HepG2 (cell line): ENCODE measurements at regions not wholly inside any gene's neighbourhood (a gene's known extent, or its start where the extent isn't known, plus 50 kb on each side); places are given as distances from the start of the nearest gene placed in this dataset.

Source experiments
- ATAC-seq: fragments of 200-7000 bp; cut with Tn5 transposase; 3 replicates; pipeline ENCODE4 v1.9.1; 2020; ENCODE audit warnings: mild to moderate bottlenecking, moderate library complexity
- BruUV-seq: library from RNA; stranded (reverse); fragments of 400-500 nt; replicated peaks from 2 replicates; lab custom pipeline; 2021; lab: Mats Ljungman, UMichigan
- CTCF ChIA-PET: fragments of 300-600 bp; formaldehyde crosslinking; extraction: SDS; loops from one replicate; lab custom pipeline; 2021; ENCODE audit warnings: low total read pairs, inconsistent platforms, low intra/inter-chr PET ratio; lab: Yijun Ruan, JAX
- POLR2A ChIA-PET: fragments of 350-600 bp; sonication (Branson Sonifier 250); formaldehyde crosslinking; loops from one replicate; lab custom pipeline; 2020; ENCODE audit warnings: antibody characterized with exemption, inconsistent platforms; lab: Yijun Ruan, JAX
- DNase-seq: peaks from one replicate; pipeline ENCODE4 v3.0.0-alpha.2; 2015; ENCODE audit warnings: low spot score
- FAIRE-seq: peaks from 3 replicates; lab custom pipeline; 2011; peaks lifted over from hg19 to GRCh38; lab: Jason Lieb, UNC
- H2AFZ ChIP-seq: one replicate; pipeline ENCODE4 v1.6.1; 2011; ENCODE audit warnings: low read length, inconsistent platforms
- H3K27ac ChIP-seq: fragments of 300-600 bp; 3 replicates; pipeline ENCODE4 v1.8.0; 2011; ENCODE audit warnings: mixed run types, mild to moderate bottlenecking, mixed read lengths, low read length, inconsistent platforms; ENCODE audit not compliant: insufficient read depth; ENCODE audit errors: extremely low read length
- H3K27me3 ChIP-seq, 2 experiments: fragments of 200-600 bp in 1 of 2; 2 replicates in 1 of 2; 3 replicates in 1 of 2; pipeline versions ENCODE4 v1.6.0 to v1.8.0; 2011; ENCODE audit warnings: low read length in 2 of 2, mild to moderate bottlenecking in 2 of 2, moderate library complexity in 2 of 2, inconsistent platforms in 1 of 2; ENCODE audit not compliant: insufficient read depth in 2 of 2, control insufficient read depth in 1 of 2
- H3K36me3 ChIP-seq, 2 experiments: fragments of 200-600 bp in 1 of 2; replicated peaks in 1 of 2; 2 replicates in 1 of 2; 3 replicates in 1 of 2; pipeline versions ENCODE4 v1.5.1 to v1.8.0; 2011; ENCODE audit warnings: low read length in 2 of 2, inconsistent platforms in 1 of 2; ENCODE audit not compliant: insufficient read depth in 2 of 2, control insufficient read depth in 1 of 2
- H3K4me1 ChIP-seq: 2 replicates; pipeline ENCODE4 v1.5.1; 2012; ENCODE audit warnings: low read length, inconsistent platforms; ENCODE audit not compliant: insufficient read depth
- H3K4me2 ChIP-seq: 2 replicates; pipeline ENCODE4 v1.6.0; 2011; ENCODE audit warnings: low read depth, low read length, inconsistent platforms
- H3K4me3 ChIP-seq, 3 experiments: fragments of 200-600 bp in 1 of 3; sonication (generic), shearing (Covaris generic) in 1 of 3; replicated peaks in 1 of 3; 2 replicates each; pipeline ENCODE4 v1.5.1; 2011 to 2016; ENCODE audit warnings: low read length in 3 of 3, inconsistent platforms in 2 of 3, low read depth in 2 of 3, mild to moderate bottlenecking in 2 of 3, control low read depth in 1 of 3, mixed read lengths in 1 of 3; ENCODE audit not compliant: insufficient read depth in 1 of 3
- H3K79me2 ChIP-seq: one replicate; pipeline ENCODE4 v1.6.1; 2011; ENCODE audit warnings: low read length, inconsistent platforms; ENCODE audit not compliant: insufficient read depth
- H3K9ac ChIP-seq: 2 replicates; pipeline ENCODE4 v1.6.0; 2011; ENCODE audit warnings: mild to moderate bottlenecking, low read depth, low read length, inconsistent platforms; ENCODE audit not compliant: insufficient read depth
- H3K9me3 ChIP-seq: 2 replicates; pipeline ENCODE4 v1.5.1; 2012; ENCODE audit warnings: mild to moderate bottlenecking, low read length
- H4K20me1 ChIP-seq: 2 replicates; pipeline ENCODE4 v1.6.0; 2011; ENCODE audit warnings: inconsistent platforms, mild to moderate bottlenecking, low read length, moderate library complexity; ENCODE audit not compliant: insufficient read depth
- CCAR2 ChIP-seq: fragments of 200-400 bp; formaldehyde crosslinking; optimal IDR thresholded peaks from 2 replicates; pipeline ENCODE3; 2018; ENCODE audit warnings: low read depth, mild to moderate bottlenecking, low read length, moderate library complexity
- FOXK2 ChIP-seq: fragments of 450-650 bp; IDR thresholded peaks from 2 replicates; pipeline ENCODE4 v1.6.1; 2016
- GATAD1 ChIP-seq: IDR thresholded peaks from 2 replicates; pipeline ENCODE4 v1.6.1; 2016; ENCODE audit warnings: missing genetic modification reagents, missing compliant biosample characterization
- THAP8 ChIP-seq: sonication (generic); formaldehyde crosslinking; IDR thresholded peaks from 2 replicates; pipeline ENCODE4 v1.5.1; 2020; ENCODE audit warnings: missing genetic modification reagents, mild to moderate bottlenecking, borderline replicate concordance
- ZNF567 ChIP-seq: sonication (generic); formaldehyde crosslinking; IDR thresholded peaks from 2 replicates; pipeline ENCODE4 v1.8.1; 2023; ENCODE audit warnings: mild to moderate bottlenecking, missing genetic modification reagents, borderline replicate concordance
- WGBS: methylation state at CpG from one replicate; pipeline ENCODE4 v1.1.6; 2017; ENCODE audit warnings: low lambda C conversion rate; 5-methylcytosine and 5-hydroxymethylcytosine counted together
- in situ Hi-C: cut with HindIII; loops from 2 replicates; pipeline ENCODE4 v1.10.0; 2017; ENCODE audit warnings: low pct_unique_long_range_greater_than_20kb; ENCODE audit not compliant: extremely low pct_ligation_motif_present
- intact Hi-C: fragments of 100-400 bp; cut with micrococcal nuclease; formaldehyde crosslinking; loops from one replicate; pipeline ENCODE4 v1.10.0; 2022; ENCODE audit not compliant: unreplicated experiment

- CTCF ChIA-PET = no interaction called here
Measured at GRCh38 chr5:40391642-40392041, 288.1 kb upstream of the PTGER4 start.

GRCh38 chr5:40390281-40391149 is 289.2 kb upstream of the PTGER4 start:
- DNase-seq = no peak
- H2AFZ ChIP-seq = no peak overlapping the region
- H3K4me1 ChIP-seq = no peaks in the 10 kb centered on the region
- H4K20me1 ChIP-seq = no peaks in the 10 kb centered on the region
- H3K9ac ChIP-seq = no peak overlapping the region
- no peak for FAIRE-seq
- no peak for ATAC-seq
- ChIA-PET POLR2A (no interaction called here), CTCF (no interaction called here)
- no peaks in the 10 kb centered on the region for H3K9me3 ChIP-seq
- in situ Hi-C loops (no loop called here), intact Hi-C loops (no loop called here)
- BruUV-seq = no TSS peak
- no peak overlapping the region for H3K4me2 ChIP-seq
- no peak overlapping the region for H3K4me3 ChIP-seq
- H3K36me3 ChIP-seq = no peaks in the 10 kb centered on the region
- no peaks in the 10 kb centered on the region for H3K79me2 ChIP-seq
- no peak overlapping the region for H3K27ac ChIP-seq
- H3K27me3 ChIP-seq = no peaks in the 10 kb centered on the region
- TF ChIP-seq FOXK2 = no peak
- TF ChIP-seq THAP8 = no peak
- no peak for TF ChIP-seq GATAD1 (CRISPR knock-in tag)
- no peak for TF ChIP-seq ZNF567 (CRISPR knock-in tag)
- 23% methylated on average over 6 of the region's 6 CpGs for WGBS

More at GRCh38 chr5:40391642-40392041, 288.1 kb upstream of the PTGER4 start:
- H3K4me2 ChIP-seq = no peak overlapping the region
- no peaks in the 10 kb centered on the region for H3K27me3 ChIP-seq
- no peak for FAIRE-seq
- H3K9me3 ChIP-seq = no peaks in the 10 kb centered on the region
- no TSS peak for BruUV-seq
- in situ Hi-C loops (no loop called here), intact Hi-C loops (no loop called here)
- TF ChIP-seq CCAR2 = no peak
- H4K20me1 ChIP-seq = no peaks in the 10 kb centered on the region
- H3K9ac ChIP-seq = no peak overlapping the region
- ATAC-seq = no peak
- POLR2A ChIA-PET = no interaction called here
- H3K4me1 ChIP-seq = no peaks in the 10 kb centered on the region
- no peak overlapping the region for H2AFZ ChIP-seq
- H3K4me3 ChIP-seq = no peak overlapping the region
- DNase-seq = no peak
- no peaks in the 10 kb centered on the region for H3K36me3 ChIP-seq
- H3K79me2 ChIP-seq = no peaks in the 10 kb centered on the region
- H3K27ac ChIP-seq = no peak overlapping the region
